Cerebellar nuclear complex (tissue), 1 donor: ENCODE measurements at regions not wholly inside any gene's neighbourhood (a gene's known extent, or its start where the extent isn't known, plus 50 kb on each side); places are given as distances from the start of the nearest gene placed in this dataset.
"Not testable (repeated sequence)": the region's sequence is repeated elsewhere in the genome, so short reads cannot be mapped to it uniquely, and the experiment has no call there.

ENCODE experiments used
- DNase-seq, 2 experiments: peaks; one replicate each; lab custom pipeline; 2025; lab: John Stamatoyannopoulos, UW

DNA sequence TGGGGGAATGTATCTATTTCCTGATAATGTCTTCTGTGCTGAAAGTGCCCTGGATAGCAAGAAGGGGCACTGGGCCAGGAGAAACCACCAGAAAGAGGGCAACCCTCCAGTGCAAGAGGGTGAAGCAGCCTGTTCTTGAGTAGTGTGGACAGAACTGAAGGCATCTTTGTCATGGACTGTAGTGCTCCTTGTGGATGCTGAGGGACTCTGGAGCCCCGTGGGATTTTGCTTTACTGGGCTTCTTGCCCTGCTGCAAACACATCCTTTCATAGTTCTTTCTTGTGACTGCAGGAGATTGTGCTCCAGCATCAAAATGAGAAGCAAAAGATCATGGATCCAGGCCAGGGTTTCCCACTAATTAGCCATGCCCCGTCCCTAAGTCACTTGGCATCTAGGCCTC, 300.6 kb downstream of the ZNF326 start:
- DNase-seq: no peak

DNA sequence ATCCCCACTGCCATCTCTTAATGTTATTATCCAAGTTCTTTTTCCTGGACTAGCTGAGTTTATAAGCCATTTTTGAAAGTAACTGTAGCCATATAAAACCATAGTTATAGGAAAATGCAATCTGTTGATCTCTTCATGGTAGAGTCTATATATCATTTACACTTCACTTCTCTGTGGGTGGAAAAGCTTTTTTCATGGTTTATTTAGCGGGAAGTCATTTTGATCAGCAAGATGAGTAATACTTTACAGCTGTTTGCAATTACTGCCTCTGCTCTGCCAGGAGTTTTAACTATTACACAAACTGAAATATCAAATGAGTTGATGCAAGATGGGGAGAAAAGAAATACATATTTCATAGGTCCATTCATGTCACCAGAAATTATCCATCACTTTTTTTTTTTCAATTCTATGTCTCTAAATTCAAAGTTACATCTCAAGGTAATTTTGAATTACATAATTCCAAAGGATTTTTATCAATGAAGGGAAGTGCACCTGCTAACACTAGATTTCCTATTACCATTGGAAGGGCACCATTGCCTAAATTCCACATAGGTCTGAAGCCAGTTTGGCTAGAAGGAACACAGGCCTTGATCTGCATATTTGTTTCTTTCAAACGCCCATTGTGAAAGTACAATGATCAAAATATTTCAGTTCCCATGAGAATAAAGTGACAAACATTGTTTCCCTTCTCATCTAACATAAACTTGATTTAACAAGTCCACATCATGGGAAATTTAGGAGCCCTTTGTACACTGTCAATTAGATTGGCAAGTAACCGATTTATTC, 296.7 kb downstream of the ZNF326 start:
- DNase-seq: no peak

DNA sequence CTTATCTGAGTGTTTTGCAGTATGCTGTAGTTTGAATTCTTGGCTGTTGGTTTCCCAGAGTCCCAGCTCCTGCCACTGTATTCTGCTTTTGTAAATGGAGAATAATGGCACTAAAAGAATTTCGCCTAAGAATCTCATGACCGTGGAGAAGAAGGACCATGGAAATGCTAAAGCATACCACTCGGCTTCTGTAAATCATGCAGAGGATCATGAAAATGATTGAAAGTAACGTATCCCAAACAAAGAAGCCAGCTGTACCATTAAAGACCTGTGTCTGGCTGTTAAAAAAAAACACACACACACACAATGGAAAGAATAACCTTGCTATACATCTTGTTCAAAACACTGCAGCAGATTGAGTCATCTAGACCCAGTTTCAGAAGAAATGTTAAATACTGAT, 287.9 kb downstream of the ZNF326 start:
- DNase-seq: no peak

DNA sequence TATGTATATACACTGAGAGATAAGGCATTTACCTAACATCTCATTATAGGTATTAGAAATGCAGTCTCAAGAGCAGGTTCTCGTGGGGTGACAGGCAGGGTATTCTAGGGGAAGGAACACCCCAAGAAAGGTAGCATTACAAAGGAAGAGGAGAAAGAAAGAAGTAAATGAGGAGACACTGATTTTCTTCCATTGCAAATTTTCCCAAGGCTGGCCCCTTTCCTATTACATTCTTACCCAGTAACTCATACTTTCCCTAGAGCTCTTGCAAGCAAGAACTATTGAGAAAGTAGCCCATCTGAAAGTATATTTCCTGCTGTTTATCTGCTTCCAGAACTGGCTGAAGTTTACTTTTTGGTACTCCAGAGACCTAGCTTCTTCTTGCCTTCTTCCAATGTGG, 287.0 kb downstream of the ZNF326 start:
- DNase-seq: not testable (repeated sequence)

DNA sequence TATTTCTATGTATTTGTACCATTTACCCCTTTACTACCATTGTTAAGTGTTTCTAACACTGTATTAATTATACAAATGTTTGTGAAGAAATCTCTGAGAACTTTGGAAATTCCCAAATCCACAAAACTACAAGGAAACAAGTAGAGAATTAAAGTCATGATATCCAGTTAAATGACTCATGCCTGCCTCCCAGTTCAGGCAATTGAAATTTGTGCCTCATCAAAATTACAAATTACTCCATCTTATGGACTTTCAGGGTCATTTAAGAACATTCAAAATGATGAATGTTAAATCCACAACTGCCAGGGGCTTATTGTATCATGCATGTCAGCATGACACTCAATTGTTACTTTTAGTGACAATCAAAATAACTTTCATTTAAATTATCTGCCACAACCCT, 282.4 kb downstream of the ZNF326 start:
- no peak for DNase-seq

DNA sequence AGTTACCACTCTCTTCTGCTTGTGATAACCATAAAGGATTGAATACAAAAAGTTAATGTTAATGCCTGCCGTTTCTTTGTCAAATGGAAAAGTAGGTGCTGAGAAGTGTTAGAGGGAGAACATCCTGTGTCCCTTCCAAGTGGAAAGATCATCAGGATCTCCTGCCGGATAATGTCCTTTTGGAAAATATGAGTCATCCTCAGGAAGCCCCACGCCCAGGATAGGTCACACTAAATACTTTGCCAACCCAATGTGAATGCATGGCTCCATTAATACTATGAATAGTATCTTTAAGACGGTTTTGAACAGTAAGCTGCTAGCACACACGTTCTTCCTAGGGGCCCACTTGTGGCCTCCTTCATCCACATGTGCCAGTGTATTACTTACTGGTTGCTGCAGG, 279.5 kb downstream of the ZNF326 start:
- DNase-seq: no peak

DNA sequence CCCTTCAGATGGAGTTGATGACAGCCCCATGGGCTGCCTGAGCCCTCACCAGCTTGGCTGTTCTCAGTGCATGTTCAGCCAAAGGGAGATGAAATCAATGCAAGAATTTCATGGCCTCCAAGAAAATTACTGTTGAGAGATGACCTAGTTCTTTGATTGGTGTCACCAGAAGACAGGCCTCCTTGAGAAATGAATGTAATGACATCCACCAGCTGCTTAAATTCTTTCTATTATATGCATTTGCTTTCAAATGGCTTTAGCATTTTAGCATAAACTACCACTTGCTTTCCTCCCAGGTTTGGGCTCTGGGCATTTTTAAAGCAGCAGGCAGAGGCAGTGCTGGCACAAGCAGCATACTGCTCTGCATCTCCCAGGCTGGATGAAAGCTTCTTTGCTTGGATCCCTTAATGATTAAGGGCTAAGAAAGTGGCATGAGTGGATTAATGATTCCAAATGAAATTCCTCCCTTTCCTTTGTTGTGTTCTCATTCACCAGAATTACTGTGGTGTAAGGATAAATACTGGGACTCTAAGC, 278.4 kb downstream of the ZNF326 start:
- no peak for DNase-seq

DNA sequence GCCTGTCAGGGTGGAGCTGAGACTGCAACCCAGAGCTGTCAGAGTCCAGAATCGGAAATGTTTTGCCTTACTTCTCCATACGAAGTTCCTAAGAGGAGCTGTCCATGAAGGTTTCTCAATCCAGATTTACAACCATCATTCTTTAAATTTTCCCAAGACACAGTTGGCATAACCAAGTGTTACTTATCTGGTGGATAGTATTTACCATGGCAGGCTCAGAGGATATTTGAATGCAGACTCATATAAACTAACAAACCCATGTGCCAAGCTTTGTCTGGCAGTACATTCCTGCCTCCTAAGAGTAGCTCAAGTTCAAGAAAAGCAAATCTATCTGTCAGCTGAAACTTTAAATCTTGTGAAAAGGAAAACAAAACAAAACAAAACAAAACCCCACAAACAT, 267.9 kb downstream of the ZNF326 start:
- no peak for DNase-seq

DNA sequence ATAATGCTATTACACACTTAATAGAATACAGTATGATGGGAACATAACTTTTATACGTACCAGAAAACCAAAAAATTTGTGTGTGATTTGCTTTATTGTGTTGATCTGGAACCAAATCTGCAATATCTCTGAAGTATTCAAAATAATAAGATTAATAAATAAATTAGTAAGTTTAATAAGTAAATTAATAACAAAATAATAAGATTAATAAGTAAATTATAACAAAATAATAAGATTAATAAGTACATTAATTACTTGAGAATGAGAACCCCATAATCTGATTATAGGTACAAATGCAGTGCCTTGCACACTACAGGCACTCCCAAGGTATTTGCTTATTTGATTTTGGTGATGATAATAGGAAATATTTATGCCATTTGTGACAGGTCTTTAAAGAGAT, 267.4 kb downstream of the ZNF326 start:
- DNase-seq: no peak

DNA sequence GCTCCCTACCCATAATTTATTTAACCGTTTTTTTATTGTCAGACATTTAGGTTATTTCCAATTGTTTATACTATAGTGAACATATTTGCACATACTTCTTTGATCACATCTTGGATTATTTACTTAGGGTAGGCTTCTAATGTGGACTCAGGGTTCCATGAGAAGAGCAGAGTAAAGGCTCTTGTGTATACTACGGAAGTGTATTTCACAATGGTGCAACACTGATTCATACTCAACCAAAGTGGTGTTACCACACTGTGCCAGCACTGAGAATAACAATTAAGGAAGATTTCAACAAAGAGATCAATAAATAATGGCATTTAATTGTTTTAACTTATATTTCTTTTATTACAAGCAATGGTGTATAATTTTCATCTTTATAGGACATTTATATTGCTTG, 251.2 kb downstream of the ZNF326 start:
- no peak for DNase-seq

DNA sequence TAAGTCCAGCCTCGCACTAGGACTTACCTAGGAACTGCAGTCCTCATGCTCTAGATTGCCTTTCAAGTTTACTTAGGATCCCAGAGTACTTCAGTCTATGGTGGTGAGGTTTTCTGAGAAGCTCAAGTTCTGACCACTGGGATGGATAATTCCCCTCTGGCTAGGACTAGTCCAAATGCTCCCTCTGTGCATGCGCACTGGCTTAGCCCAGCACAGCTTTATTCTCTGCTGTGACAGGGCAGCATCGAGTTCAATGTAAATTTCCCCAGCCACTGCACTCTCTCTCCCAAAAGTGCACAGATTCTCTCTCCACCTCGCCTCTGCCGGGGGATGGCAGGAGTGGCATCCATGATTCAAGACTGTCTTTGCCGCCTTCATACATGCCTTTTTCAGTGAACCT, 241.6 kb downstream of the ZNF326 start:
- DNase-seq: no peak

DNA sequence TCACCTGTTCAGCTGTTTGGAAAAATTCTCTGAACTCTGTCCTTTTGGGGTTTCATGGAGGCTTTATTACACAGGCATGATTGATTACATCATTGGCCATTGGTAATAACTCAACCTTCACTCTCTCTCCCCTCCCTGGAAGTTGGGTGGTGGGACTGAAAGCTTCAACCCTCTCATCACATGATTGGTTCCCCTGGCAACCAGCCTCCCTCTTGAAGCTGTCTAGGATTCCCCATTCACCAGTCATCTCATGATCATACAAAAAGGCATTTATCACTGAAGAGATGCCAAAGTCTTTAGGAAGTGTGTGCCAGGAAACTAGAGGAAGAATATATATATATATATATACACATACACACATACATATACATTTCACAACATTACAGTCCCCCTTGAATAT, 228.5 kb downstream of the ZNF326 start:
- no peak for DNase-seq

DNA sequence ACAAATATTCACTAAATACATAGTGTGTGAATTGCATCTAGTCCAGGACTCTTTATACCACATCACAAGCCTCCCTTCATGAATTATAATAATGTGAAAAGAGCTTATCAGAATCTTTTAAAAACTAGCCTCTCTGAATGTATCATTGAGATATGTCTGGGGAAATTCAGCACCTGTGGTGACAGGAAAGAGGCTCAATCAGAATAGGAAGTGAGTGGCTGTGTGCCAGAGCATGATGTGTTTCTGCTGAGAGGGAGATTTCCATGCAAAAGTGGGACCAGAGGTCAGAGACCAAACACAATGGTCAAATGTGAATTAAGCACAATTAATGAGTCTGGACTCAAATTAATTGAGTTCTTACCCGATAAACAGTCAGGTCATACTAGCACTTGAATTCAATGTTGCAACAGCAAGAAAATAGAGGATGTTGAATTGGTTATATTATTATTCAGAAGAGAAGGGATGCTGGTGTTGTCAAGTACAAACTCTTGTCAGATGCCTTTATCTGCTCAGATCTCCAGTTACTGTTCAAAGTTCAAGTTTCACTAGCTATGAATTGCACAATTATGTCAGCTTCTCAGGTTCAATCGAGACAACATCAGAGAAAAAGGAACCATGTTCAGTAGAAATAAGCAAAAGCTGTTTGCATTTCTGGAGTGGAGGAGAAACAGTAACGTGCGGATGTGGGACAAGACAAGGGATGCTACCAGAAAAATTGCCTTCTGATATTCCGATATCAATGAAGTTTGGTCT, 226.2 kb downstream of the ZNF326 start:
- no peak for DNase-seq

DNA sequence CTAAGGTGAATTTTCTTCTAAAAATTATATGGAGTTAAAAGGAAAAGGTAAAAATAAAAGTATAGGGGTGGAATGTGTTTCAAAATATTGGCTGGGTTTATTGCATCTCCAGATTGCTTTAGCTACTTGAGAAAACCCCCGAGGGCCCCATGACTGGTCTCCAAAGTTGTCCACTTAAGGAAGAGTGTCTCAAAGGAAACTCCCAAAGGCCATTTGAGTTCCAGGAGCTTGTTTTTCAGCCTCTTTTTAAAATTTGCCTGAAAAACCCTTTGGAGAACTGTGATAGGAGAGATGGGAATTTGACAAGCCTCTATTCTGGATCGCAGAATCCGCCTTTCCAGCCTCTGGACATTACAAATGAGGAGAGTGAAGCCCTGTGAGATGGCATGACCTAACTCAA, 225.6 kb downstream of the ZNF326 start:
- no peak for DNase-seq

DNA sequence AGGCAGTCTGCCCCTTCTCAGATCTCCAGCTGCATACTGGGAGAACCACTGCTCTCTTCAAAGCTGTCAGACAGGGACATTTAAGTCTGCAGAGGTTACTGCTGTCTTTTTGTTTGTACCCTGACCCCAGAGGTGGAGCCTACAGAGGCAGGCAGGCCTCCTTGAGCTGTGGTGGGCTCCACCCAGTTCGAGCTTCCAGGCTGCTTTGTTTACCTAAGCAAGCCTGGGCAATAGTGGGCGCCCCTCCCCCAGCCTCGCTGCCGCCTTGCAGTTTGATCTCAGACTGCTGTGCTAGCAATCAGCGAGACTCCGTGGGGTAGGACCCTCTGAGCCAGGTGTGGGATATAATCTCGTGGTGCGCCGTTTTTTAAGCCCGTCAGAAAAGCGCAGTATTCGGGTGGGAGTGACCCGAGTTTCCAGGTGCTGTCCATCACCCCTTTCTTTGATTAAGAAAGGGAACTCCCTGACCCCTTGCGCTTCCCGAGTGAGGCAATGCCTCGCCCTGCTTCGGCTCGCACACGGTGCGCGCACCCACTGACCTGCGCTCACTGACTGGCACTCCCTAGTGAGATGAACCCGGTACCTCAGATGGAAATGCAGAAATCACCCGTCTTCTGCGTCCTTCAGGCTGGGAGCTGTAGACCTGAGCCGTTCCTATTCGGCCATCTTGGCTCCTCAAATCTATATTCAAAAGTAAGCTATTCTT, 224.4 kb downstream of the ZNF326 start:
- DNase-seq: not testable (repeated sequence)

DNA sequence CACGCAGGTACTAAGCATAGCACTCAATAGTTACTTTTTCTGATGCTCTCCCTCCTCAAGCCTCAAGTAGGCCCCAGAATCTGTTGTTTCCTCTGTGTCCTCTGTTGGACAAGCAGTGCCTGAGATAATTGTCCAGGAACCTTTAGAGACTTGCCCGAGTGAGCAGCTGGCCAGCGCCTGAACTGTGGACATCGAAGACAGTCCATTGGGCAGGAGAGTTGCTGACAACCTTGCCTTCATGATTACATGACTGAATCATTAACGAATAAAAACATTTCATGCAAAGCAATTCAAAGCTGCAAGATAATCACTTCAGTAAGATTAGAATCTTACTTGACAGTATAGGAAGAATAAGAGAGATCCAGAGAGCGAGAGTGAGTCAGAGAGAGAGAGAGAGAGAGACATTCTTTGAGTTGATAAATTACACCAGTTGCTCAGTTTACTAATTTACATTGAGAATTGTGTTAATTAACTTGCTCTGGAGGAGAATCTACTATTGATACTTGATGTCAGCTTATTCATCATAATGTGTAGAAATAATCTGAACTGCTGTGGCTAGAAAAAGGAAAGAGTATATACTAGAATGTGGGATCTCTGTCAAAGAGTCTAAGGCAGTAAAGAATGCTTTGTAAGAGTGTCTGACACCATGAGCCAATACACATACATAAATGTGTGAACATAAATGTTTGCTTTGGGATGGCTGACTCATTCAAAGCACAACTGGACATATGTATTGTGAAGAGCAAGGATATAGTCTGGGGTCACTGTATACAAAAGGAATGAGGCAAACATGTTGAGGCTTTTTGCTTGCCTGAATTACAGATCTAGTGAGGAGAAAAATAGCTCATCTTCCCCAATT, 216.0 kb downstream of the ZNF326 start:
- DNase-seq: no peak

DNA sequence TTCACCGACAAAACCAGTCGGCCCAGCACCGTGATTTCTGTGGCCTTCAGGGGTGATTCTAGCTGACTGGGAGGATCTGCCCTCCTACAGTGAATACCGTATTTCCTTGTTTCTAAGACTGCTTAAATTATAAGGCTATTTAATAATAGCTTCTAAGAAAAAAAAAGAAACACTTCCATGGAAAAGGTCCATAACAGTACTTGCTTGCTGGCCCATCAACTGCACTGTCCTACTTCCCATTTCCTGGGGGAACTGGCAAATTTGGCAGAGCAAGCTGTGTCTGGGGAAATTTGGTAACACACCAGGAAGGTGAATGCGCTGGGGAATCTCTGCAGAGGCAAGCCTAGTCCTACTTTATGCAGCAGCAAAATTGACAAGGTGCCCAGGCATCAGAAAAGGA, 214.0 kb downstream of the ZNF326 start:
- no peak for DNase-seq

DNA sequence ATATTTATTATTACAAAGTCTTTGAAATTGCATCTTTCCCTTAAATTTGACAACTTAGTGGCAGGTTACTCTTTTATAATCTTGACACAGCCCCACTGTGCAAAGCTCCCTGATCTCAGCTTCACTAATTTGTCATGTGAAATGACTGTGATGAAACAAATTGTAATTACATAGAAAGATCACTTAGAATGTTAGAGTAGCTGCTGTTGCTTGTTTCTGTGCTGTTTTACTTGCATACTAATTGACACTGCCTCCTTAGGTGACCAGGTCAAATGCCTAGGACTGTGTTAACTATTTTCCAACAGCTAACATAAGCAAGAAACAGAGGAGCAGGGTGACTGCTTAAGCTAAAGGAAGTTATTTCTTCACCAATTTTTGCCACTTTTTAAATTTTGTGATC, 211.3 kb downstream of the ZNF326 start:
- no peak for DNase-seq

DNA sequence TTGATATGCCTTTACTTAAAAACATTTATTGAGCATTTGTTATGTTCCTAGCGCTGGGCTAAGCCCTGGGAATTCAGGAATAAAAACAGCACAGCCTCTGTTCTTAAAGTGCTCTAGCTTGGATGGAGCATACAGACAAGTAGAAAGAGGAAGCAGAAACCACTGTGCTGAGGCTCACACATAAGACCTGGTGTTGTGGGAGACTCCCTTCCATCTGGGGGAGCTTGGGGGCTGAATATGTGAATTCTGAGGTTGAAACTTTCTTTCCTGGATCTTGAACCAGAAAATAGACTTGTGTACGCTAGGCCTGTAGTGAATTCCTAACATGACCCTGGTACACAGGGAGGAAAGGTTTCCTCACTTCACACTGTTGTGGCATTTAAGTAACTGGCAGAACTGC, 209.9 kb downstream of the ZNF326 start:
- DNase-seq: no peak

DNA sequence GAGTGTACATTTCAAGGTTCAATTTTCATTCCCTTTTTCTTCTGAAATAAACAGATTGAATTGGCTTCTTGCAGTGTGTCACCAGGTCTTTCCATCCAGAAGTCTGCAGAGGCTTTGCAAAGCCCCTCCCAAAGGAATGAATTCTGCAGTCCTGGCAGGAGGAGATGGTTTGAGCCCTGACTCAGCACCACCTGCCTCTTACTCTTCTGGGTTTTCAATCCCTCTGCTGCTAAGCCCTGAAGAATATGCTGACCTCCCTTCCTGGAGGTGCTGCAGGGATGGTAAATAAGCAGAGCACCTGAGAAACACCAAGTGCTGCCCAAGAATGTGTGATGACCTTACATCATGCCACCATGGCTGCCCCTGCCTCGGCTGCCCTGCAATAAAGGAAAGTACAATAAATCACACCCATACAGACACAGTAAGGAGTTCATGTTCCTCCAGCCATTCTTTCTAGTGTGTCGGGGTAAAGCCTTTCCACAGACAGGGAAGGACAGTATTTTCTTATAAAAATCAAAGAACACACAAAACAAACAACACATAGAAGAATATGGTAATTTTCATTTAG, 209.2 kb downstream of the ZNF326 start:
- DNase-seq: no peak
